ENCODE measurements at regions not wholly inside any gene's neighbourhood (a gene's known extent, or its start where the extent isn't known, plus 50 kb on each side); places are given as distances from the start of the nearest gene placed in this dataset.
"Not testable (repeated sequence)": the region's sequence is repeated elsewhere in the genome, so short reads cannot be mapped to it uniquely, and the experiment has no call there.

DNA sequence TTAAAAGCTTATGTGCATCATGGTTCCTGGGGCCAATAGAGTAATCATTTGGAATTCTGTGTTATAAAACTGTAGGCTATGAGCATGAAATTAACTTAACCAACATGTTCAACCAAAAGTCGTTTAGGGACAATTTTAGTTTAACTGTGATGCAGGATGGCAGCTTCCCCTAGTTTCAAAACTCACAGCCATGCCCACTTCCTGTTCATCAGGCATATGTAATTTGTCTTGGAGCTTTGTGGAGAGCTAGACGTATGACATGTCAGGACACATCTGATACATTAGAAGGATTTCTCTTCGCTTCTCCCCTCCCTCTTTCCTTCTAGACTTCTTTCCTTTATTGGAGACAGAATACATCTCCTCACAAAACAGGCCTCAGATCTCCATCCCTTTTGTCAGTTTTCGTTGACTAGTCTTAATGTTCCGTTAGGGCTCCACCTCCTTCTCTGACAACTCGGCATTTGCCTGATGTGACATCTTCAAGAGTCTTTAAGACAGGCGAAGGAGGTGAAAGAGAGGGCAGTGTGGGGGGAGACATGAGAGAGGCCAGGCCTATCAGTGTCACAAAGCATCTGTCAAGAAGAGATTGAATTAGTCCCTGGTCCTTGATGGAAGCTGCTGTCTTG lies 176.0 kb downstream of the MSX2 start:
- peak; percentile 93 for DNase-seq

DNA sequence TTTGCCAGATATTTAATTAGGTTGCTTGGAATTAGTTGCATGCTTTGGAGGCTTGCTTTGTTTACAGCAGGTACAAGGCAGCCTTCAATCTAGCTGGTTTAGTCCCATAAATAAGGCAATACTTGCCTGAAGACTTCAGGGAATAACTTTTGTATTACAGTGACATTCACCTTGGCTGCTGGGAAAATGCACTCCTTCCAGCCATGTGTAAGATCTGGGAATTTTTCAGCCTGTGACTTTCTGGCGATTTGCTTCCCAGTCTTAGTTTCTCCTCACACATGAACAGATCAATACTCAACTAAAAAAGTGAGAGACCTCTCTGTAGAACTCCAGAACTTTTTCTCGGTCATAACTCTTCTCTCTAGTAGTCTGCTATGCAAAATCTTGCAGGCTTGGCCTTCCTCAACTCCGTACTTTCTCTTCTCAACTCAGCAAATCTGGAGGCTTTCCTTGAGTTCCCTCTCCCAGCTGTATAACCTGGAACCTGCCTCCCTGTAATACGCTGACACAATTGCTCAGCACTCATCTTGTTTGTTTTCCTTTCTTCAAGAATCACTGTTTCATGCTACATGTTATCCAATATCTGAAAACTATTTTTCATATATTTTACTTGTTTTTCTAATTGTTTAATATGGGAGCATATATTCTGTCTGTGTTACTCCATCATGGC lies 173.0 kb downstream of the MSX2 start:
- no peak for DNase-seq

DNA sequence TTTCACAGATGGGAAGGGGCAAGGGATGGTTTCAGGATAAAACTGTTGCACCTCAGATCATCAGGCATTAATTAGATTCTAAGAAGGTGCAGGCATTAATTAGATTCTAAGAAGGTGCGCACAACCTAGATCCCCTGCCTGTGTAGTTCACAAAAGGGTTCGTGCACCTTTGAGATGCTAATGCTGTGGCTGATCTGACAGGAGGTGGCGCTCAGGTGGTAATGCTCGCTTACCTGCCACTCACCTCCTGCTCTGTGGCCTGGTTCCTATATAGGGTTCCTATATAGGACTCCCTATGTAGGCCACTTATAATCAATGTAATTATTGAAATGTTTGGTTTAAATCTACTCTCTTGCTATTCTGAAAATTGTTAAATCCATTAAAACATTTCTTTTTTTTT lies 171.0 kb downstream of the MSX2 start:
- DNase-seq, result no peak

DNA sequence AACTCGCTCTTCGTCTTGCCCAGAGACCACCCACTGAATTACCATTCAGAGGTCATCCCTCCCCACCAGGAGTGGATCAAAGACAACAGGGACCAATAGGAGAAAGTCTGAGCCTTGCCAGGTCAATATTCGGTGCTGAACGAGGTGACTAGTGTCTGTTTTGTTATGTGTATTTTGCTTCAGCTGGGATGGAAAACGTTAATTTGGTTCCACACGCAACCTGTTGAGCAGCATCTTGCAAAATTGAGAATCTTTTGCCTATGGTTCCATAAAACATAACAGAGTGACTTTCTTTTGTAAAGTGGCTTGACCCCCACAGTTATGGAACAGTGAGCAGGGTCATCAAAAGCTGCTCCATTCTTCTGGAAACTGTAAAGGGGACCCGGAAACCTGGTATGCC lies 168.4 kb downstream of the MSX2 start:
- DNase-seq, result no peak

DNA sequence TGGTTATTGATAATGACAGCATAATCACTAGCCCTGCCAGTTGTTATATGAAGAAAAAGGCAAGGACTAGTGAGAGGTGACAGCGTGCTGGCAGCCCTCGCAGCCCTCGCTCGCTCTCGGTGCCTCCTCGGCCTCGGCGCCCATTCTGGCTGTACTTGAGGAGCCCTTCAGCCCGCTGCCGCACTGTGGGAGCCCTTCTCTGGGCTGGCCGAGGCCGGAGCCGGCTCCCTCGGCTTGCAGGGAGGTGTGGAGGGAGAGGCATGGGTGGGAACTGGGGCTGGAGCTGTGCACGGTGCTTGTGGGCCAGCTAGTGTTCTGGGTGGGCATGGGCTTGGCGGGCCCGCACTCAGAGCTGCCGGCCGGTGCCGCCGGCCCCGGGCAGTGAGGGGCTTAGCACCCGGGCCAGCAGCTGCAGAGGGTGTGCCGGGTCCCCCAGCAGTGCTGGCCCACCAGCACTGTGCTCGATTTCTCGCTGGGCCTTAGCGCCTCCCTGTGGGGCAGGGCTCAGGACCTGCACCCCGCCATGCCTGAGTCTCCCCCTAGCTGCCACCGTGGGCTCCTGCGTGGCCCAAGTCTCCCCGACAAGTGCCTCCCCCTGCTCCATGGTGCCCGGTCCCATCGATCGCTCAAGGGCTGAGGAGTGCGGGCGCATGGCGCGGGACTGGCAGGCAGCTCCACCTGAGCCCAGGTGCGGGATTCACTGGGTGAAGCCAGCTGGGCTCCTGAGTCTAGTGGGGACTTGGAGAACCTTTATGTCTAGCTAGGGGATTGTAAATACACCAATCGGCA lies 156.2 kb downstream of the MSX2 start:
- DNase-seq, result not testable (repeated sequence)

DNA sequence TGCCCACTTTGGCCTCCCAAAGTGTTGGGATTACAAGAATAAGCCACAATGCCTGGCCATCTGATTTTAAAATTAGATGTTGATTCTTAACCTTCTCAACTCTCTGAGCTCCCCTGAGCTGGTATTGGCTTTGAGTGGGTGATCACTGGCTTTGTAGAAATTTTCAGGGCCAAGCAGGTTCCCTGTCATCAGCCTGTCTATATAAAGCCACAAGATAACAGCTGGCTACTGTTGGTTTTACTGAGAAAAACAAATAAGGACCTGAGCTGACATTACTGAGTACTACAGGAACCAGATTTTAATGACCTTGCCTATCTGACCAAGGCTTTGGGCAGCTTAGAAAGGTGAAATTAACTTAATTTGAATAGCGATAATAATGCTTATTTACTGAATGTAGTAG lies 153.6 kb downstream of the MSX2 start:
- DNase-seq, result no peak

DNA sequence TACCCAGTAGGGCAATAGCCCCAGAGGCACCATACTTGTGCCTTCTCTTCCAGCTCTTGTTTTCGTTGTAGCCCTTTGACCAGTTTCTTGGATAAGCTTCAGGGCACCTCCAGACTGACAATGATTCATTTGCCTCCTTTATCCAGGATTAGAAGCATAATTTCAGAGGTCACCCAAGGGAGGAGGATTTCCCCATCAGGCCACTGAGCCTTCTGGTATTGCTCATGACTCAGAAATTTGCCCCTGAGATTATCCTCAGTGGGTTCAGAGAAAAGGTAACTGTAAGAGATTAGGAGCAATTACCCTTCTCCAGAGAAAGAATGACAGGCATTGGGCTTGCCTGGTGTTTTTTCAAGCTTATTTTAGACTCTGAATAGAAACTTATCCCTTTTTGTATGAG lies 147.9 kb downstream of the MSX2 start:
- DNase-seq, result no peak

DNA sequence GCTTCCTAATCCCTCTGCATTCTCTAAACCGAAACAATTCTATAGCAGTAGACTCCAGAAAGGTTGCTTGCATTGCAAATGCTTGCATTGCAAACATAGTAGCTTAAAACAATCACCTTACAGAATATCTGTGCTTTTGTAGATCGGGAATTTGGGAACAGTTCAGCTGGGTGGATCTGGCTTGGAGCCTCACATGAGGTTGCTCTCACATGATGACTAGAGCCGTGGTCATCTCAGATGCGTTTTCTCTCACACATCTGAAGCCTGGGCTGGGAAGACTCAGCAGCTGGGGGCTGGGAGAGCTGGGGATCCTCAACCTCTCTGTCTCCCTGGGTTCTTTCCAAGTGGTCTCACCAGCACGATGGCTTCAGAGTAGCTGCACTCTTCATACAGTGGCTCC lies 127.8 kb downstream of the MSX2 start:
- DNase-seq, result no peak

DNA sequence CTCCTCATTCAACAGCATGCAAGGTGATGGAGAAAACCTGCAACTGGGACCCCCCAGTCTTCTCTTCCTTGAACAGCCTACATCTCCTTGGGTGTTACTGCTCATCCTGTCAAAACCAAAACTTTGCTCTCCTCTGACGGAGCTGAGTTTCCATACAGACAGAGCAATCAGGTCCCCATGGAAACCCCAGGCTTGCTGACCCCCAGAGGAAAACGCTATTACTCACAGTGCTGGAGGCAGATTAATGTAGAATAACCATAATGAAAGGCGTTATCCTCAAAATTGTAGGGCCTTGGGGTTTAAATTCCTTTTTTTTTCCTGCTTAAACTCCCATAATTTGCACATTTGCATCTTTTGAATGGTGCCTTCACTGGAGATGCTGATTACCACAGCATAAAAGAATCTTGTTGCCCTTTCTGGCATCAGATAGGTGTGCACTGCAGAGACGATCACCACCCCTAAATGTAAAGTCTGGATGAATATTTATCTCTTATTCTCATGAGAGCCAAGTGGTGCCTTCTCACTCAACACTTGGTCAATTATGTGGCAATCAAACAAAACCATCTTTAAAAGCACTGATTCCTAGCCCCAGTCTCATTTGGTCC lies 126.3 kb downstream of the MSX2 start:
- DNase-seq, result no peak

DNA sequence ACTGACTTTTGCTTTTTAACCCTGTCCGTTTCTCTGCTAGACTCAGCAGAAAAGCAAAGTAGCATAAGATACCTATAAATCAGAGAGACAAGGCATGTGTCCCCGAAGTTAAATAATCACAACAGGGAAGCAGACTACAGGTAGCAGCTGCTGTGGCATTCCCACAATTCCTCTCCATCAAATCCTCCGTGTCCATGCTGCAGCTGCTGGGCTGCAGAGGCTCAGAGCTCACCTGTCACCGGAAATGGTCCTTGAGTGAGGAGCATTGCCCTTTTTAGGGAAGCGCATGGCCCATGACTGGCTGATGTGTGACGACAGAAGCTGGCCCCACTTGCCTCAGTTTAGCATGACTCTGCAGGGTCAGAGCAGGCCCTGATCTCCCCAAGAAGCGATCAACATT lies 125.0 kb downstream of the MSX2 start:
- no peak for DNase-seq

DNA sequence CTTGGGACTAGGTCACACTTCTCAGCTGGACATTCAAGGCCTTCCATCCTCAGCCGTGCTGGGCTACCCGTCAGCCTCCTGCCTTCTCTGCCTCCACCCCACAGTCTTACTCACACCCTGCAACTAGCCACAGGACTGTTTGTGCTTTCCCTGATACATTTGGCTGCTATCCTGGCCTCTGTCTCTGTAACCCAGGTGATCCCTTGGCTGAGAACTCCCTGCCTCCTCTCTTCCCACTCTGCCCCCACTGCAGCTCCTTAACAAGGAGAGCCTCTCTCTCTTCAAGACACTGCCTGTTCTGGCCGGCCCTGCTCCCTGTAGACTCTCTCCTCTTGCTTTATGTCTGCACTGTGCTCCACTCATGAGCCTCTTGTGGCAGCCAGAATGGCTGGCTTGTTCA lies 120.6 kb downstream of the MSX2 start:
- DNase-seq, result no peak

DNA sequence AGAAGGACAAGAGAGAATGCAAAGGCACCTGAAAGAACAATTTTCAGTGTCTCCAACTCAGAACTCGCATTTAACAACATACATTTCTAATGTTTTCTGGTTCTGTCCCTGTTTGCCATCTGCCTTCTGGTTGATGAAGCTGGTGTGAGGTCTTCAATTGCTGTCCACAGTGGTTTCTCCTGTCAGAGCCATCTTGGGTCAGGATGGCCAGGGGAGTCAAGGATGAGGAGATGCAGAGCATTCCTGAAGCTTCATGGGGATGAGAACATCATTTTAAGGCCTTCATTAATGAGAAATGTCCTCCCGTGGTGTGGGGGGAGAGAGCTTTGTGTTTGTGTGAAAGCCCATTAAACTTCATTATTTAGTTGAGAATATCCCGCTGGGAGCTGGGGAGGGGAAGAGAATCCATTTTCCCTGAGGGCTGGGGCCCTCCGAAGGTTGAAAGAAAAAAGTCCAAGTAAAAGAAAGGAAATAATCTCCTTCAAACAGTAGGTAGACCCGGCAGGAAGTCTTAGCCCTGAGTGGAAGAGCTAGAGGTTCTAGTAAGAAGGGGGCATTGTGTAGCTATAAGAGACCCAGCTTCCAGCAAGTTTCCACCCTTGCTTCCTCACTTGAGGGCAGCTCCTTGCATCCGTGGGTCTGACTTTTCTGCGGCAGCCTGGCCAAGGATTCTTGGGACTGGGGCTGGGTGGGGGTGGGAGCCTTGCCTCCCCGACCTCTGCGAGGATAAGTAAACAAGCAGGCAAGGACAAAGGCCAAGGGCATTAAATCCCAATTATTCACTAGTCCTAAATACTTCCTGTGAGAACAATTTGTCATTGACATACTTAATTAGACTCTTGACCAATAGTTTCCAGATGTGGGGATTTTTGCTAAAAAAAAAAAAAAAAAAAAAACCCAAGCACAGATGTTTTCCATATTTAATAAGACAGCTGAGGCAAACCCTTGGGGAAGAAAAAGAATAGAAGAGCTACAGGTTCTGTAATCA lies 119.2 kb downstream of the MSX2 start:
- DNase-seq, result no peak

DNA sequence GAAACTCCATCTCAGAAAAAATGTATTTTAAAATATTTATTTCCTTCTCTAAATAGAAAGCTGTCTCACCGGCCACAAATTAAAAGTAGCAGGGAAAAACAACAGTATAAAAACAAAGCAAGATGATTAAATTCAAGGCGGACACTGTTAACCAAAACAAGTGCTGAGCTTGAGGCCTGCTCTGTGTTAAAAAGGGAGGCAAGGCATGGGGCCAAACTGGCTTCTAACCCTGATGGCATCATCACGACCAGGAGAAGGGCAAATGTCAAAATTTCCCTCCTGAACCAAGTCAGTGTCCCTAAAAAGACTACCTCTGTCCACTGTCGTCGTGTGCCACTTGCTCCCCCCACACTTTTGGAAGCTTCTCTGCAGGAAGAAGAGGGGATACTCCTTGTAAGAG lies 116.1 kb downstream of the MSX2 start:
- no peak for DNase-seq

DNA sequence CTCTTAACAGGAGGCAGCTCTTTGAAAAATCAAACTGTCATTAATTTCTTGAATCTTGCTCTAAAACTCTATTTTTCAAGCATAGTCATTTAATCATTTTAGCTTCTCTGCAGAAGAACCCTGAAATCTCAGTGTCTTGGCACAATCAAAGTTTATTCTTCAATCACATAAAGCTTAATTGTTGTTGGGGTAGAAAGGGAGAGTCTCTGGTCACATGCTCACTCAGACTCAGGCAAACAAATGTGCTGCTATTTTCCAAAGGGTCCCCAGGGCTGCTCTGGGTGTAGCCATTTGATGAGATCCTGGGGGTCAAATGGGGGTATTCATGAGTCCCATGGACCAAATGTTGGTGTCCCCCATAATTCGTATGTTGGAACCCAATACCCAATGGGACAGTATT lies 114.8 kb downstream of the MSX2 start:
- DNase-seq, result no peak

DNA sequence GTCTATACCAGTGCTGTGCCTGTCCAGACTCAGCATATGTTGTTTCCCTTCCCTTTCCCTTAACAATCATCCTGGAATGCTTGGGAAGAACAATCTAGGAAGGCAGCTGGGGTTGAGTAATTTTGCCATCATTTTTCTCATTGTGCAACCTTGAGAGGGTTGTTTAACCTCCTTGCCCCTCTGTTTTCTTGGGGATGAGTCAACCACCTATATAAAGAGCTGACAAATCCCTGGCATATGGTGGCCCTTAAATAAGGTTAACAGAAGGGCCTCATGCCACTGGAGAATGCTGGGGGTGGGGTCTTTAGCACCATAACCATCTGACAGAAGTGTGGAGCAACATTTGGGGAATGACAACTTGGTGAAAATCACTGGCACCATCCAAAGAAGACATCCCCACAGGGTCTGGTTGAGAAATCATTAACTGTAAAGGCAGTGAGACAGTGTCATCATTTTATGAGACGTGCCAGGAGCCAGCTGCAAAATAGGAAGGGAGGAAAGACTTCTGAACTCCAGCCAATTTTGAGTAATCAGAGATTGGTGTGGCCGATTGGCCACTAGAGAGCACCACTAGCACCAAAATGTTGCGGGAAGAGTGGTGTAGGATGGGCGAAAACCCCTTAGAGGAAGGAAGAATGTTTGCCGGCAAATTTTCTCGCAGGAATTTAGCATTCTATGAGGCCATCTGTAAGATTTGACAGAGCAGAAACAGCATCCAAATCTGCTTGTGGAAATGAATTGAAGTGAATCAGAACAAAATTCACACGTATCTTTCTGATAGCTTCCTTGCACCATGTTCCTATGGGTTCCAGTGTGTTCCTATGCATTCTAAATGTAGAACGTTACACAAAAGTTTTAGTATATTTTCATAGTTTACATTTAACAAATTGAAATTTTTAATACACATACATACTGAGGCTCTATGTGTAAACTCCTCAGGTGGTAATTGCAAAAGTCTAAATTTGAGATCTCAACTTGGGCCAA lies 113.8 kb downstream of the MSX2 start:
- DNase-seq, result peak; percentile 76

DNA sequence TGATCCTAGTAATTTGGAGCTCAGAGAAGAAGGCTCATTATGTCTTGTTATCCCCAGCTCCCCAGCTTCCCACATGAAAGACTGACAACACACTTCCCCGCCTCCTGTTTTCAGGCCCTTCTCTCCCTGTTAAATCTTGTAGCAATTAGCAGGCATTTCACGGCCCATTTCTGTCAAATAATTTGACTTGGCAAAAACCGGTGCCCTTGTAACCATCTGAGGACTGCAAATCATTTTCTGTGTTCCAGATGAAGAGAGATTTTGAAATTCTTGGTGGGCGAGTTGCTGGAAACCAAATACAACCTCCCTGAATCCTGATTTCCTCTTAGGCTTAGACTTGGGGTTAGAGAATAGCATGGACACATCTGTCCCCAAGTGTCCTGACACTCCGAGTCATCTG lies 109.7 kb downstream of the MSX2 start:
- DNase-seq, result no peak

DNA sequence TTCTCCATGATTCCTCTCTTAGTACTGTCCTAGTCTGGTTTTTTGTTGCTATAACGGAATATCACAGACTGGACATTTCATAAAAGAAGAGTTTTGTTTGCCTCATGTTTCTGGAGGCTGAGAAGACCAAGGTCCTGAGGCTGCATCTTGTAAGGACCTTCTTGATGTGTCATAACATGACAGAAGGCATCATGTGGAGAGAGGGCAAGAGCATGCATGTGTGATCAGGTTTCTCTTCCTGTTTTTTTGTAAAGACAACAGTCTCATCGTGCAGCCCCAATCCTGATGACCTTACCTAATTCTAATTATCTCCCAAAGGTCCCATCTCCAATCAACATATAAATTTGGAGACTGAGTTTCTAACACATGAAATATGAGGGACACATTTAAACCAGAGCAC lies 108.4 kb downstream of the MSX2 start:
- DNase-seq, result peak; percentile 71

DNA sequence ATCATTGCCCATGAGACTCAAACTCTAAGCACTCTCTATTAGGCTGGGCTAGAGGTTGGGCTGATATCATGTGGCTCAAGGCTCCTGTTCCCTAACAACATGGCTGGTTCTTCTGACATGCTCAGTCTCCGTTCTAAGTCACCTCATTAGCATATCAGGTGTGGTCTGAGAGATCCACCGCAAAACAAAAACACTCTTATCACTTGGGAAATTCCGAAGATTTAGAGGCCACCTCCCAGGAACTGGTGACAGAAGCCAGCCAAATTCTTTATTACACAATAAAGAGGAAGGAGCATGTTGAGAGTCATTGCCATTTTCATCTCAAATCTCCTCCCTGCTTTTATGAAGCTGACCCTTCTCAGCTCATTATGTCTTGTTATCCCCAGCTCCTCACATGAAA lies 107.6 kb downstream of the MSX2 start:
- no peak for DNase-seq

DNA sequence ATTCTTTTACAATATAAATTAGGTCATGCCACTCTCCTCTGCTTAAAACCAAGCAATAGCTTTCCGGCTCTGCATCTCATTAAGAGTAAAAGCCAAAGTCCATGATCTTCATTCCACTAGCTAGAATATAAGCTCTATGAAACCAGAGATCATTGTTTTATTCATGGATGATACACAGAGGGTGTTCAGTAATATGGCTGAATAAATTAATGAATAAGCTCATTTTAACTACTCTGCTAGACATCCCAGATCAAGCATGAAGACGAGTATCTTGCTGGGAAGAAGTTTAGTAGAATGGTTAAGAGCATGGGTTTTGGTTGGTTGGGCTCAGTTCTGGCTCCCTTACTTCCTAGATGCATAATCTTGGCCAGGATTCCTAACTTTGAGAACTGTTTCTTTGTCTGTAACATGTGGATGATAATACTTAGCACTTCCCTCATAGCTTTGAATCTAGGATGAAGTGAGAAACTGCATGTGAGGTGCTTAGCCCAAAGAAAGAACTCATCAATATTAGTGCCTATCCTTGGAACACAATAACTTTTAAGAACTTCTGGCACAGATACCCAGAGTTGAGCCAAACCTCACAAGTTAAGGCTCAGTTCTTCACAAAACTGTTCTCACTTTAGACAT lies 106.8 kb downstream of the MSX2 start:
- DNase-seq, result no peak

DNA sequence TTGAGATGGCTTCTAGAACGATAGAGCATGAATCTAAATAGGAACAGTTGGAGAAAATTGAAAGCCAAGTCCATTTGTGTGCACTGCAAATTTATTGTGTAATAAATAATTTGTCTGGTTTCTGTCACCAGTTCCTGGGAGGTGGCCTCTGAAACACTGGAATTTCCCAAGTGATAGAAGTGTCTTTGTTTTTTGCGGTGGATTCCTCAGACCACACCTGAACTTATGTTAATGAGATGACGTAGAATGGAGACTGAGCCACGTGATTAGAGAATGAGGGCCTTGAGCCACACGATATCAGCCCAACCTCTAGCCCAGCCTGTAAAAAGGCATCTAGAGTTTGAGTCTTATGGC lies 105.1 kb downstream of the MSX2 start:
- DNase-seq, result no peak

All from MV-4-11 (cell line).